HL-60 (cell line): ENCODE measurements at regions not wholly inside any gene's neighbourhood (a gene's known extent, or its start where the extent isn't known, plus 50 kb on each side); places are given as distances from the start of the nearest gene placed in this dataset.

Source experiments
- CTCF ChIP-seq: IDR thresholded peaks from one replicate; pipeline ENCODE4 v1.5.1; 2011; ENCODE audit warnings: low read length, control low read depth, inconsistent platforms; ENCODE audit not compliant: insufficient read depth
- GABPA ChIP-seq: IDR thresholded peaks from 2 replicates; pipeline ENCODE4 v1.6.1; 2012; ENCODE audit warnings: low read depth
- POLR2AphosphoS5 ChIP-seq: IDR thresholded peaks from 2 replicates; pipeline ENCODE4 v1.6.1; 2012; ENCODE audit warnings: low read depth
- REST ChIP-seq: IDR thresholded peaks from 2 replicates; pipeline ENCODE4 v1.6.1; 2012; ENCODE audit warnings: low read depth; ENCODE audit not compliant: insufficient replicate concordance
- SPI1 ChIP-seq: IDR thresholded peaks from 2 replicates; pipeline ENCODE4 v1.6.1; 2012; ENCODE audit warnings: low read depth, mild to moderate bottlenecking, borderline replicate concordance

- no peak for TF ChIP-seq CTCF
- no peak for TF ChIP-seq REST
- TF ChIP-seq POLR2AphosphoS5 = no peak
- TF ChIP-seq GABPA = no peak
- no peak for TF ChIP-seq SPI1
Observed at GRCh38 chr7:136078630-136079029, 101.5 kb upstream of the MTPN start.
